NOMO-1 treated with dmso at 0.1 percent for 144 hours (cell line): ENCODE measurements at regions not wholly inside any gene's neighbourhood (a gene's known extent, or its start where the extent isn't known, plus 50 kb on each side); places are given as distances from the start of the nearest gene placed in this dataset.
"Not testable (repeated sequence)": the region's sequence is repeated elsewhere in the genome, so short reads cannot be mapped to it uniquely, and the experiment has no call there.

ENCODE experiments used
- DNase-seq: peaks from one replicate; lab custom pipeline; 2025; ENCODE audit not compliant: unreplicated experiment; lab: John Stamatoyannopoulos, UW

DNA sequence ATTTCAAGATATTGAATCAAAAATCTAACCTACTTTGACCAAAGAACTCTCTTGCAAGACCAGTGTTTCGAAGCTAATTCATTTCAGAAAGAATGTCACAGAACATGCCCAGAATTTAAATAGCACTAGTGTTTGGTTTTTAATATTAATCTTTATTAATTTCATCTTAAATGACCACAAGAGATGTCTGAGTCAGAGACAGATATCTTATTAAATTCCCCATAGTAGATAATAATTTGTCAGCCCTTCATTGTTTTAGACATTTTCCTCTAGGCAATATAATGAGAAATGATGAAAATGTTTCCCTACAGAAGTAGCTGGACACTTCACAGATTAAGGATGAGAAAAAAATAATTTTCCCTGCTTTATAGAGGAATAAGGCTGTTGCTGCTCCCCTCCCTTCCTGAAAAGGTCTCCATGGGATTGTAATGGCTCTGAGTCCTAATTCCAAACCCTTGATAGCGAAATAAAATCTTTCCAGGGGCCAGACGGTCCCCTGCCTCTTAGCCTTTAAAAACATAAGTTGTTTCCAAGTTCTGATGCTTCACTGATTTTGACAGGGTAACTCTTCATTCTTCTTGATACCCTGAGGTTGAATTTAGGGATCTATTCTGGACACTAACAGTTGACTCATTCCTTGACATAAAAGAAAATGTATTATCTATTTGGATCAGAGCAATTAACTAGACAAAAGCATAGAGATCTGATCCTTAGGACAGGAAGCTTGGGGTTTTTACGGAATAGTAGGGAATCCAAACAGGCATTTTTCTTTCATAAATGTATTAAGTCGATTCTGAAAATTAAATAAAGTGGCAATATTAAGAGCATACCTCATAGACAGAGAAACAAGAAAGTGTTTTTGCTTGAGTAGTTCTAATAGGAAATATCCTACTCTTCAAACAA, 820.8 kb downstream of the BRINP3 start:
- no peak for DNase-seq

DNA sequence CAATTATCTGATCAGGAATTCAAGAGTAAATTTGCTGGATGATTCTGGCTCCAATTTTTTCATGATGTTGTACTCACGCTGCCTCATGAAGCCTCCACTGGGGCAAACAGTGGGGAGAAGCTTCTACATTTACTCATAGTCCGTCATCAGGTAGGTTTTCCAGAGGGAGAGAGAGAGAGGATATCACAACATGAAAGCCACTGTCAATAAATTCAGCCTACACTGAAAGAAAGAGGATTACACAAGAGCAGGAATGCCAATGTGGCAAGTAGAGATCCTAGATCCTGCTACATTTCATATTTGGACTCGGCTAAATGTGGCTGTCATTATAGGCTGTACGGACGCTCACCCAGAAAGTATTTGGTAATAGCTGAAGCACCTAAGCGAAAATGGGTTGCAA, 819.9 kb downstream of the BRINP3 start:
- no peak for DNase-seq

DNA sequence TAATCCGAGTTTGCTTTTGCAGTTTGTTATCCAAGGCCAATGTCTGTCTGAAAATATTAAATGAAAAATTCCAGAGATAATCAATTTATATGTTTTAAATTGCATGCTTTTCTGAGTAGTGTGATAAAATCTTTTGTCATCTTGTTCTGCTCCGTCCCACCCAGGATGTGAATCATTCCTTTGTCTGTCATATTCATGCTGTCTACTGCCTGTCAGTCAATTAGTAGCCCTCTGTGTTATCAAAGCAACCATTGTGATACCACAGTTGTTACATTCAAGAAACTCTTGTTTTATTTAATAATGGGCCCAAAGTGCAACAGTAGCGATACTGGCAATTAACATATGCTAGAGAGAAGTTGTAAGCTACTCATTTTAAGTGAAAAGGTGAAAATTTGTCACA, 819.3 kb downstream of the BRINP3 start:
- no peak for DNase-seq

DNA sequence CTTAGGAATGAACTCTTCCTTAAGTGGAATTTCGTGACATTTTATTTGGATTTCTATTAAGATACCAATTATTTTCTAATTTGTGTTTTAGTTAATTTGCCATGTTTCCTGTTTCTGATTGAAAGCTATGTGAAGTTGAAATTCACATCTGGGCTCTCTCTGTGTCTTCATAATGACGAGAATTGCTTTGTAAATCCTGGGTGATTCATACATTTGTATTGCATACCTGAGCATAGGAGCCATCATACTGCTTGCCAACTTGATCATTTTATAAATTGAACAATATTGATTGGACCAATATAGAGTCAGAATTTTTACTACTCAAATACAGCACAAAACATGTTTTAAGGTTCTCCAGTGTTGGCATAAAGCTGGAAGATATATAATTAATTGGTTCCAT, 817.9 kb downstream of the BRINP3 start:
- DNase-seq, result no peak

DNA sequence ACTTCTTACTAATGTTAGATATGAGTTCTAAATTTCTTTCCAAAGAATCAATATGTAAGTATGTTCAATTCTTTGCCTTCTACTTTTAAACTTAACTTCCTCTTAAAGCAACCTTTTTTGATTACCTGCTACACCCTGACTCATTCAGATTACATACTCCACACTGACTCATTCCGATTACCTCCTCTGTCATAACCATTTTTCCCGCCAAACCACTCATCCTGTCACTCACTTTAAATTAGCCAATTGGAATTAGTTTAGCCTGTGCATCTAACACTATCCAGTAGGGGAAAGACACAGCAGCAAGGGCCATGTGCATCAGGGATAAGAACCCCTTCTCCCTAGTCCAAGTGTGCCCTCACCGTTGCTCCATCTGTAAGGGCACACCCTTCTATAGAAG, 815.5 kb downstream of the BRINP3 start:
- no peak for DNase-seq

DNA sequence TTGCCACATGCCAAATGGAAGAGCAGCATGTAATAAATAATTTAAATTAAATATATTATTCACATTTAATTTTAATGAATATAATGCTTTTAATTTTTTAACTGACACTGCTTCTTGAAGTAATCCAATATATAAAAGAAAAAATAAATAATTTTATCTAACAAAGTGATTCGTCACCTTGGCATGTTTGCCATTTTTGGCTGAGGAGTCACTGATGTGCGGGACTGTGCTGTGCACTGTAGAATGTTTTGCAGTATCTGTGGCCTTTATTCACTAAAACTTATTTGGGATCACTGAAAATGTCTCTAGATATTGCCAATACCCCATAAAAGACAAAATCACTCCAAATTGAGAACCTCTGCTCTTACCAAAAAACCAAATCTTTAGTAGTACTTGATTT, 807.8 kb downstream of the BRINP3 start:
- no peak for DNase-seq

DNA sequence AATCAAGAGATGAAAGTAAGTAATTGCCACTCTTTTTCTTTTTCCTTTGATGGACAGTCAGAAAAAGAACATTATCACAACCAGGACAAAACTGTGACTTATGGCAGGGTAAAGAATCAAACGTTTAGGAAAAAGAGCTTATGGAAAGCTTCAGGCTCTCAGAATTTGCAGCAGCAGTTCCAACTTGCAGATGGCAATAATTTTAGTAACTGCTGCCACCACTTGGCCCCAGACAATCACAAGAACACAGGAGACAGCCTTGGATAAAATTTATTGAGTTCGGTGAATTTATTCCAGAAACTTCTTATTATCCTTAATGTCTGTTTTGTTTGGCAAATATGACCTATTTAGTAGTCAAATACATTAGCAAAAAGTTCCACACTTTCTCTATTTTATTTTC, 804.4 kb downstream of the BRINP3 start:
- no peak for DNase-seq

DNA sequence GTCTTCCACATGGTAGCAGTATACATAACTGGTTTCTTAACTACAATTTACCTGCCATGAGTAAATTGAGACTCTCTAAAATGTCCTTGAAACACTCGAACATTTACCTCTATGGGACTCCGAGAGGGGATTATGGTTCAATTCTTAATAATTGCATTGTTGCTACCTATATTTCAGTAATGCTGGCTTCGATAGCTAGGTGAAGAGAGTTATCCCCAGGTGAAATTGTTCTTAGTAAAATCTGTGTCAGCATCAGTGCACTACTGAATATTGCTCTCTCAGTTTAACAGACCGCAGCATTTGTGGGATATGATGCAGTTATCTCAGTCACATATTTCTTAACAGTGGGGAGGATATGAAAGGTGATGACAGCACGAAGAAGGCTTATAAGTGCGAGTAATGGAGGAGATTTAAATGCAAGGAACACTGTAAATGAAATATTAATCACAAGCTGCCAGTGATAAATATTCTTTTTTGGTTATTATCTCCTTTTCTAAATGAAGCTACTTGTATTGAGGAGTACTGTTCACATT, 801.9 kb downstream of the BRINP3 start:
- no peak for DNase-seq

DNA sequence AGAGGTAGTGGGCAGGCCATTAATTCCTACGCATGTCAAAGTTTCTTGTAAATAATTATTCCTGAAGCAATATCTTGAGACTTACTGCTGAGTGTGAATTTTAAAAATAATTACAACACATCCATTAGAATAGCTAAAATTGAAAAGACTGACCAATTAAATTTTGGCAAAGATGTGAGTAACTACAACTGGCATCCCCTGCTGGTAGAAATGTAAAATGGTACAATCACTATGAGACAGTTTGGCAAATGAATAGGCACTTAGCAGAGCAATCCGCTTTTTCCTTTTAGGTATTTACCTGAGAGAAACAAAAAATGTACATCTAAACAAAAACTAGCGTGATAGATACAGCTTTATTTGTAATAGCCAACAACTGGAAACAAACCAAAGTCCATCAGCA, 798.9 kb downstream of the BRINP3 start:
- DNase-seq, result no peak

DNA sequence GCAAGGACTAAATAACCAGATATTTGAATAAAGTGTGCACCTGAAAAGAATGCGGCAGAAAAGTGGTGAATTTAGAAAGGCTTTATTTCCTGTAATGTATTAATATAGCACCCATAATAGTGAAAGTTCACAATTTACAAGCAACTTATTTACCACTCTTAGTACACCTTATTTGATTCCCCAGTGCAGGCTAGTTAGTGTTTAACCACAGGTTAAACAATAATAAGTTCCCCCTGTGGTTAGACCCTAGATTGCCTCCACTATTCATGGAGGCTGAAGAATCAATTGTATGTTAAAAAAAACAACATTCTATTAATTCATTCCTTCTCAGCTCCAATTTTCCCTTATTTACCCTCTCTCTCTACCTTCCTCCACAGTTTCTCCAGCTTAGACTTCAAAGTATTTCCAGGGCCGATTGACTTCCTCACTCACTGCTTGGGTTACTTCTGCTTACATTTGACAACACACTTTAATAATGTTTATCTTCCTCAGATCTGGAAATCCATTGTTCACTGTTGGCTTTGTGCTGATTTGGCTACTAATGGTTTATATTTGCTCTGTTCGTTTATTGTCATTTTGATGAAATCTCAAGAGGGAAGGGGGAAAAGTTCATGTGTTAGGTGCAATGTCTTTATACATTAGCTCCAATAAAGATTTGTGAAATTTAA, 796.3 kb downstream of the BRINP3 start:
- DNase-seq, result no peak

DNA sequence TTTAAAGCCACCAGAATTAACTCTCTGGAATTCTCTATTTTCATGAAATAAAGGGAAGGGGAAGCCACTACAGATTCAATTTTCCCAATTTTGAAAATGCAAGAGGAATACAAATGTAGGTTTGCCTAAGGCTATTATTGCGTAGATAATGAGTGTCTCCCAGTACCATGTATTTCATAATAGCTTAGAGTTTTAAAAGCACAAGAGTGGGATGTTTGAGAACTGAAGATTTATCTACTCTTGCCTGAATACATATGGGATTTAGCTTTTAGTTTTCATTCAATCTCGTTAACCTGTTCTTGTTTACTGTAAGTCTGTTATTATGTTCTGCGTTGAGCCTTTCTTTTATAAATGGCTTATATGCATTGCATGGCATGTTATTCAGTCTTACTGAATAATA, 795.1 kb downstream of the BRINP3 start:
- DNase-seq, result no peak

DNA sequence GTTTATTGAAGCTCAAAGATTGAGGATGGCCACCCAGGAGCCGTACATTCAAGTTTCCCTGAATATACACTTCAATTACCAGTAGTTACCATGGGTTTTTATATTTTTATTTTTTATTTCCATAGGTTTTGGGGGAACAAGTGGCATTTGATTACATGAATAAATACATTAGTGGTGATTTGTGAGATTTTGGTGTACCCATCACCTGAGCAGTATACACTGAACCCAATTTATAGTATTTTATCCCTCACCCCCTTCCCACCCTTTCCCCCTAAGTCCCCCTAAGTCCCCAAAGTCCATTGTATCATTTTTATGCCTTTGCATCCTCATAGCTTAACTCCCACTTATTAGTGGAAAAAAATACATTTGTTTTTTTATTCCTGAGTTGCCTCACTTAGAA, 791.4 kb downstream of the BRINP3 start:
- no peak for DNase-seq

DNA sequence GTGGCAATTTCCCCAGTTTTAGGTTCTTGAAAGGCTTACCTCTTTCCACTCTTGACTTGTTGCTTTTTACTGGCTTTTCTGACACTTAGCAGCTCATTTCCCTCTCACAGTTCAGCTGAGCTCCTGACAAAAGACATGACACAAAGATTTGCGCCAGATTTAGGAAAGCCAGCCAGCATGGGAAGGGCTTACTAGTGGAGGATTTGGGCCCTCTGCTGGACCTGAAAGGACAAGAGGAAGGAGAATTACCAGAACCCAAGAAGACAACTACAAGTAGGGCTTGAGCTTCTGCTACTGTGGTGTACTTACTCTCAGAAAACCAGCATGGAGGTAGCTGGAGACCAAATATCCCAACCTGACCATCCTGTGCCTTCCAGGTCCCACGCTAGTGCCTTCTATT, 784.5 kb downstream of the BRINP3 start:
- DNase-seq, result no peak

DNA sequence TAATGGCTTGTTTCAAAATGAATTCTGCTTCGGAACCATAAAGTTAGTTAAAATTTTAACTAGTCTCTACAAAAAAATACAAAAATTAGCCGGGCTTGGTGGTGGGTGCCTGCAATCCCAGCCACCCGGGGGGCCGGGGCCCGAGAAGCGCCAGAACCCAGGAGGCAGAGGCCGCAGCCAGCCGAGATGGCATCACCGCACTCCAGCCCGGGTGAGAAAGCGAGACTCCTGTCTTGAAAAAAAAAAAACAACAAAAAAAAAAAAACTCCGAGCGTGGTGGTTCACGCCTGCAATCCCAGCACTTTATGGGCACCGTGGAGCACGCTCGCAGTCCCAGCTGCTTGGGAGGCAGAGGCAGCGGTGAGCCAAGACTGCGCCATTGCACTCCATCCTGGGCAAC, 781.4 kb downstream of the BRINP3 start:
- DNase-seq, result no peak

DNA sequence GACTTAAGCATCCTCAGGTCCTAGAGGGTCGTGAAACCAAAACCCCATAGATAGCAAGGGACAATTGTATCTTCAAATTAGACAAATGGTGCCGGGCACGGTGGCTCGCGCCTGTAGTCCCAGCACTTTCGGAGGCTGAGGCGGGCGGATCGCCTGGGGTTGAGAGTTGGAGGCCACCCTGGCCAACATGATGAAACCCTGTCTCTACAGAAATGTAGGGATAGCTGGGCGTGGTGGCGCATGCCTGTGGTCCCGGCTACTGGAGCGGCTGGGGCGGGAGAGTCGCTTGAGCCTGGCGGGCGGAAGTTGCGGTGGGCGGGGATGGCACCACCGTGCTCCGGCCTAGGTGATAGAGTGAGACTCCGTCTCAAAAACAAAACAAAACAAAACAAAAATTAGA, 780.6 kb downstream of the BRINP3 start:
- no peak for DNase-seq

DNA sequence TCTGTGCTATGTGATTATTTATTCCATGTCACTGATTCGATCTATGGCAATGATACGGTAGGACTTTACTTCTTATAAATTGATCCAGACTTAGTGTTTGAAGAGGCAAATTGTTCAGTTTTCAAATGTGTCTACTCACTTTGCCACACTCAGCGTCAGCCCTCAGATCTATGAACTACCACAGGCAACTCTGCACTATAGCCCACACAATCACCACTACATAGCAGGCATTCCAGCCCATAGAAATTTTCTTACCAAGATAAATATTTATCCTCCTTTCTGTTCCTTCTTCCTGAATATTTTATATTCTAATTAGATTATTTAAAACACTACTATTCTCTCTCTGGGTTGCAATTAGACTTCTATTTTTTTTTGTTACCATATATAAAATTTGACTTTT, 776.1 kb downstream of the BRINP3 start:
- no peak for DNase-seq

DNA sequence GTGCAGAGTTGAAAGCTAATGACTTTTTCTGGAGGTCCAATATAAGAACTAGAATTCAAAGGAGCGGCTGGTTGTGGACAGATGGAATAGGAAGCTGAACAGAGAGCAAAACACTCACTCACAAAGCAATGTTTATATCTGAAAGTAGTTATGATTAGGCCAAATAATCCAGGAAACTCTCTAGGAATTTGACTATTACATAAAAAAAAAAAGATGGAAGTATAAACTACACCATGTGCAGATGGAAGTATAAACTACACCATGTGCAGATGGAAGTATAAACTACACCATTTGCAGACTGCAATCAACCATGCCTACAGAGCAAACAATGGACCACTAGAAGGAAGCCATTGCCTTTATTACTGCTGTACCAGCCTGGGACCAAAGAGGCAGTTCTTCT, 771.1 kb downstream of the BRINP3 start:
- DNase-seq, result no peak

DNA sequence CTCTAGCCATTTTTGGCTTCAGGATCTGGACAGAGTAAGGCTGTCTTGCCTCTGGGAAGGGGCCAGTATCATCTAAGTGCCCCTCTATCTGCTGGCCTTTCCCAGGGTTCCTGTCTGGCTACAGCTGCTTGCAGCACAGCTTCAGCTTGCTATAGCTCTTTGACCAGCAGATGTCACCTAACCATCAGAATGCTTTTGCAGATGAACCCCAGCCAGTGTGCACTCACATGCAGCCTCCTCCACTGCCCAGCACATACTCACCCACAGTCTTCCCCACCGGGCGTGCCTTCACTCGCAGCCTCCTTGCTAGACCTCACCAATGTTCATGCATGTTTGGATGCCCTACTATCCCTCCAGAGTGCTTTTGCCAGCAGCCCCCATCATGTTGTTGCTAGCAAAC, 769.0 kb downstream of the BRINP3 start:
- DNase-seq, result no peak

DNA sequence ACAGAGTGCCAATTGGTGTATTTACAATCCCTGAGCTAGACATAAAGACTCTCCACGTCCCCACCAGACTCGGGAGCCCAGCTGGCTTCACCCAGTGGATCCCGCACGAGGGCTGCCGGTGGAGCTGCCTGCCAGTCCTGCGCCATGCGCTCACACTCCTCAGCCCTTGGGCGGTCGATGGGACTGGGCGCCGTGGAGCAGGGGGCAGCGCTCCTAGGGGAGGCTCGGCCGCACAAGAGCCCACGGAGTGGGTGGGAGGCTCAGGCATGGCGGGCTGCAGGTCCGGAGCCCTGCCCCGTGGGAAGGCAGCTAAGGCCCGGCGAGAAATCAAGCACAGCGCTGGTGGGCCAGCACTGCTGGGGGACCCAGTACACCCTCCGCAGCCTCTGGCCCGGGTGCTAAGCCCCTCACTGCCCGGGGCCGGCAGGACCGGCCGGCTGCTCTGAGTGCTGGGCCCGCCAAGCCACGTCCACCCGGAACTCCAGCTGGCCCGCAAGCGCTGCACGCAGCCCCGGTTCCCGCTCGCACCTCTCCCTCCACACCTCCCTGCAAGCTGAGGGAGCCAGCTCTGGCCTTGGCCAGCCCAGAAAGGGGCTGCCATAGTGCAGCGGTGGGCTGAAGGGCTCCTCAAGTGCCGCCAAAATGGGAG, 759.4 kb downstream of the BRINP3 start:
- not testable (repeated sequence) for DNase-seq

DNA sequence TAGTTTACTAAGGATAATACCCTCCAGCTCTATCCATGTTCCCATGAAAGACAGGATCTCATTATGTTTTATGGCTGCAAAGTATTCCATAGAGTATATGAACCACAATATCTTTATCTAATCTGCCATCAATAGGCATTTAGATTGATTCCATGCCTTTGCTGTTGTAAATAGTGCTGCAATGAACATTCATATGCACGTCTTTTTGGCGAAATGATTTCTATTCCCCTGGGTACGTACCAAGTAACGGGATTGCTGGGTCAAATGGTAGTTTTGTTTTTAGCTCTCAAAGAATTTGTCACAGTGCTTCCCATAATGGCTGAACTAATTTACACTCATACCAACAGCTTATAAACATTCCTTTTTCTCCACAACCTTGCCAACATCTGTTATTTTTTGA, 750.9 kb downstream of the BRINP3 start:
- DNase-seq, result no peak

DNA sequence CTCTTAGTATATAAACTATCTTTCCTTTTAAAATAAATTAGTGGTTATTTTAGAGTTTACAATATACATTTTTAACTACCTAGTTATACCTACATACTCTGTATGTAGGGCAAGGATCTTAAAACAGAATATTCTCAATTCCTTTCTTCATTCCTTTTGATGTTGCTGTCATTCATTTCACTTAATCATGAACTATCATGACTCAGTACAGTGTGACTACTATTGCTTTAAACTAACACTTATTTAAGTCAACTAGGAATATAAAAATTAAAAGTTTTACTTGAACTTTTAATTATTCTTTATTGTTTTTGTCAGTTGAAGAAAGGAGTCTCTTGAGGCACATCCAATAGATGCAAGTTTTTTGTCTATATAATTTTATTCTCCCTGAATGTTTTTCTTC, 726.4 kb downstream of the BRINP3 start:
- DNase-seq, result no peak

DNA sequence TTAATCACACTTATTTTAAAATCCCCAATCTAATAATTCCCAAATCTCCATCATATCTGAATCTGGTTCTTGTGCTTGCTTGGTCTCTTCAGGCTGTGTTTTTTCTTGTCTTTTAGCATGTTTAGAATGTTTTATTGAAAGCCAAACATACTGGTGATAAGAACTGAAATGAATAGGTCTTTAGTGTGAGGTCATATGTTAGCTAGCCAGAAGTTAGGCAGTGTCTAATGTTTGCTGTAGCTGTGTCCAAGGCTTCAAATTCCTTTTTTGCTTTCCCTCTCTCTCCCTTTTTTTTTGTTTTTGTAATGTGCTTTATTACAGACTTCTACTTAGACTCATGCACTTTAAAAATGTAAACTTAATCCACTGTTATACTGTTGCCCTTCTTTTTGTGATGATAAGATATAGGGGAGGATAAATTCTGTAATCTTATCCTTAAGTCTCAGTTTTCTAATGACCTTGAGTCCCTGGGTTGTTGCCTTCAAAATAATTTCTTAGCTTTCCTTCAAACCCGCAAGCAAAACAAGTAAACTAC, 725.1 kb downstream of the BRINP3 start:
- no peak for DNase-seq
